Ishikawa (cell line): ENCODE measurements at regions not wholly inside any gene's neighbourhood (a gene's known extent, or its start where the extent isn't known, plus 50 kb on each side); places are given as distances from the start of the nearest gene placed in this dataset.

Experiments
- CEBPB ChIP-seq: IDR thresholded peaks from 2 replicates; pipeline ENCODE4 v1.6.1; 2012
- CREB1 ChIP-seq: IDR thresholded peaks from 2 replicates; pipeline ENCODE4 v1.6.1; 2012; ENCODE audit warnings: low read depth
- EGR1 ChIP-seq: IDR thresholded peaks from 2 replicates; pipeline ENCODE4 v1.6.1; 2012
- EP300 ChIP-seq: IDR thresholded peaks from 2 replicates; pipeline ENCODE4 v1.6.1; 2012; ENCODE audit warnings: borderline replicate concordance
- FOXM1 ChIP-seq: IDR thresholded peaks from 2 replicates; pipeline ENCODE4 v1.6.1; 2012; ENCODE audit warnings: low read depth, borderline replicate concordance
- MAX ChIP-seq: IDR thresholded peaks from 2 replicates; pipeline ENCODE4 v1.6.1; 2012
- NFIC ChIP-seq: IDR thresholded peaks from 2 replicates; pipeline ENCODE4 v1.6.1; 2012
- RAD21 ChIP-seq: IDR thresholded peaks from 2 replicates; pipeline ENCODE4 v1.6.1; 2012; ENCODE audit warnings: low read depth
- REST ChIP-seq: IDR thresholded peaks from 2 replicates; pipeline ENCODE4 v1.6.1; 2012; ENCODE audit warnings: low read depth, mild to moderate bottlenecking
- TAF1 ChIP-seq: IDR thresholded peaks from 2 replicates; pipeline ENCODE4 v1.6.1; 2012; ENCODE audit warnings: low read depth, mild to moderate bottlenecking
- TCF12 ChIP-seq: IDR thresholded peaks from 2 replicates; pipeline ENCODE4 v1.6.1; 2012; ENCODE audit warnings: low read depth
- TEAD4 ChIP-seq: IDR thresholded peaks from 2 replicates; pipeline ENCODE4 v1.6.1; 2012
- USF1 ChIP-seq: IDR thresholded peaks from 2 replicates; pipeline ENCODE4 v1.6.1; 2012
- YY1 ChIP-seq: IDR thresholded peaks from 2 replicates; pipeline ENCODE4 v1.6.1; 2012; ENCODE audit warnings: low read depth
- ZBTB7A ChIP-seq: IDR thresholded peaks from 2 replicates; pipeline ENCODE4 v1.6.1; 2012; ENCODE audit warnings: low read depth

GRCh38 chr7:96436880-96437279 lies 115.0 kb upstream of the SLC25A13 start:
- TF ChIP-seq REST (no peak), TCF12 (no peak), TAF1 (no peak), CREB1 (no peak), YY1 (no peak), ZBTB7A (no peak), TEAD4 (no peak), CEBPB (no peak), EGR1 (no peak), USF1 (no peak), FOXM1 (no peak), NFIC (no peak), EP300 (no peak), MAX (no peak), RAD21 (no peak)

- TF ChIP-seq FOXM1 (no peak), CEBPB (no peak), EGR1 (no peak), TEAD4 (no peak), YY1 (no peak), EP300 (no peak), MAX (no peak), REST (no peak), TCF12 (no peak), RAD21 (no peak), TAF1 (no peak), CREB1 (no peak), NFIC (no peak), USF1 (no peak), ZBTB7A (no peak)
Measured at GRCh38 chr7:96430356-96430755, 108.5 kb upstream of the SLC25A13 start.

GRCh38 chr7:96427143-96427542 lies 105.2 kb upstream of the SLC25A13 start:
- no peak for TF ChIP-seq FOXM1
- TF ChIP-seq EGR1: no peak
- no peak for TF ChIP-seq CREB1
- TF ChIP-seq ZBTB7A: no peak
- TF ChIP-seq EP300: no peak
- TF ChIP-seq MAX: no peak
- no peak for TF ChIP-seq YY1
- no peak for TF ChIP-seq CEBPB
- no peak for TF ChIP-seq TCF12
- no peak for TF ChIP-seq USF1
- no peak for TF ChIP-seq TAF1
- TF ChIP-seq REST: no peak
- TF ChIP-seq NFIC: no peak
- no peak for TF ChIP-seq TEAD4
- no peak for TF ChIP-seq RAD21

- TF ChIP-seq USF1 (no peak), YY1 (no peak), FOXM1 (no peak)
Measured at GRCh38 chr7:96426685-96427084, 104.8 kb upstream of the SLC25A13 start.
